ENCODE measurements at regions not wholly inside any gene's neighbourhood (a gene's known extent, or its start where the extent isn't known, plus 50 kb on each side); places are given as distances from the start of the nearest gene placed in this dataset.

- H3K36me3 ChIP-seq (ENCODE audit: low read depth, missing control alignments), result no peaks in the 10 kb centered on the region
- TF ChIP-seq POLR2A (IDR thresholded peaks at IDR 0.05), result no peak
- no peak for TF ChIP-seq CTCF (IDR thresholded peaks at IDR 0.05)
- H3K4me3 ChIP-seq, result no peak overlapping the region
- H3K4me1 ChIP-seq, result peaks cover 3% of the 10 kb centered on the region
- no peak overlapping the region for H3K27ac ChIP-seq
- WGBS, 2 donors, result 38 to 44% methylated on average over 1 of the region's 1 CpG
- no peaks in the 10 kb centered on the region for H3K9me3 ChIP-seq
- intact Hi-C loops (cut with DNase I; ENCODE audit: low total_unique reads), result no loop called here
- H3K27me3 ChIP-seq, result no peaks in the 10 kb centered on the region
- no peak for DNase-seq
These were observed 1760.2 kb upstream of the TENM3 start for GRCh38 chr4:180483036-180483435.

GRCh38 chr4:180485407-180485806, 1757.8 kb upstream of the TENM3 start:
- H3K27ac ChIP-seq, result no peak overlapping the region
- H3K36me3 ChIP-seq (ENCODE audit: low read depth, missing control alignments), result no peaks in the 10 kb centered on the region
- TF ChIP-seq POLR2A (IDR thresholded peaks at IDR 0.05) (no peak), CTCF (IDR thresholded peaks at IDR 0.05) (no peak)
- peaks cover 3% of the 10 kb centered on the region for H3K4me1 ChIP-seq
- H3K9me3 ChIP-seq, result no peaks in the 10 kb centered on the region
- H3K27me3 ChIP-seq, result no peaks in the 10 kb centered on the region
- DNase-seq, result no peak
- no peak overlapping the region for H3K4me3 ChIP-seq
- intact Hi-C loops (cut with DNase I; ENCODE audit: low total_unique reads), result no loop called here

- H3K27me3 ChIP-seq, result no peaks in the 10 kb centered on the region
- H3K27ac ChIP-seq, result no peak overlapping the region
- DNase-seq, result no peak
- H3K4me1 ChIP-seq, result no peaks in the 10 kb centered on the region
- WGBS, 2 donors, result 72 to 84% methylated on average over 4 of the region's 4 CpGs
- no peak for TF ChIP-seq CTCF (IDR thresholded peaks at IDR 0.05)
- TF ChIP-seq POLR2A (IDR thresholded peaks at IDR 0.05), result no peak
- intact Hi-C loops (cut with DNase I; ENCODE audit: low total_unique reads), result no loop called here
- H3K36me3 ChIP-seq (ENCODE audit: low read depth, missing control alignments), result no peaks in the 10 kb centered on the region
- no peak overlapping the region for H3K4me3 ChIP-seq
- H3K9me3 ChIP-seq, result no peaks in the 10 kb centered on the region
These were observed 1756.9 kb upstream of the TENM3 start for GRCh38 chr4:180486342-180486741.

- no peaks in the 10 kb centered on the region for H3K27me3 ChIP-seq
- H3K4me1 ChIP-seq, result no peaks in the 10 kb centered on the region
- no peak for DNase-seq
- no peak overlapping the region for H3K4me3 ChIP-seq
- H3K27ac ChIP-seq, result no peak overlapping the region
- TF ChIP-seq POLR2A (IDR thresholded peaks at IDR 0.05) (no peak), CTCF (IDR thresholded peaks at IDR 0.05) (no peak)
- H3K9me3 ChIP-seq, result no peaks in the 10 kb centered on the region
- no peaks in the 10 kb centered on the region for H3K36me3 ChIP-seq (ENCODE audit: low read depth, missing control alignments)
- intact Hi-C loops (cut with DNase I; ENCODE audit: low total_unique reads), result no loop called here
These were observed 1753.4 kb upstream of the TENM3 start for GRCh38 chr4:180489787-180490186.

GRCh38 chr4:180491210-180491609, 1752.0 kb upstream of the TENM3 start:
- intact Hi-C loops (cut with DNase I; ENCODE audit: low total_unique reads), result no loop called here
- no peaks in the 10 kb centered on the region for H3K4me1 ChIP-seq
- no peak overlapping the region for H3K27ac ChIP-seq
- no peaks in the 10 kb centered on the region for H3K27me3 ChIP-seq
- no peak overlapping the region for H3K4me3 ChIP-seq
- no peak for TF ChIP-seq CTCF (IDR thresholded peaks at IDR 0.05)
- TF ChIP-seq POLR2A (IDR thresholded peaks at IDR 0.05), result no peak
- 57 to 74% methylated on average over 2 of the region's 2 CpGs for WGBS, 2 donors
- no peaks in the 10 kb centered on the region for H3K9me3 ChIP-seq
- no peaks in the 10 kb centered on the region for H3K36me3 ChIP-seq (ENCODE audit: low read depth, missing control alignments)
- DNase-seq, result no peak
